ENCODE measurements at regions not wholly inside any gene's neighbourhood (a gene's known extent, or its start where the extent isn't known, plus 50 kb on each side); places are given as distances from the start of the nearest gene placed in this dataset.

- Histone ChIP-seq H3K36me3 (ENCODE audit: control insufficient read depth, insufficient read depth, low read length) (no peaks in the 10 kb centered on the region), H3K27ac (ENCODE audit: low read length) (no peak overlapping the region), H3K9me3 (ENCODE audit: control insufficient read depth, low read depth, low read length) (no peaks in the 10 kb centered on the region), H3K4me3 (ENCODE audit: low read length) (no peak overlapping the region), H3K27me3 (ENCODE audit: control insufficient read depth, insufficient read depth, low read length) (no peaks in the 10 kb centered on the region), H3K4me1 (ENCODE audit: control insufficient read depth, insufficient read depth, low read length) (no peaks in the 10 kb centered on the region)
- DNase-seq: no peak
- WGBS (ENCODE audit: insufficient coverage, low lambda C conversion rate): 81% methylated on average over 4 of the region's 5 CpGs
Measured at GRCh38 chr15:85997618-85998017, 82.1 kb upstream of the AGBL1 start.

- no peaks in the 10 kb centered on the region for H3K9me3 ChIP-seq (ENCODE audit: control insufficient read depth, low read depth, low read length)
- no peaks in the 10 kb centered on the region for H3K36me3 ChIP-seq (ENCODE audit: control insufficient read depth, insufficient read depth, low read length)
- H3K4me1 ChIP-seq (ENCODE audit: control insufficient read depth, insufficient read depth, low read length): no peaks in the 10 kb centered on the region
- H3K27ac ChIP-seq (ENCODE audit: low read length): no peak overlapping the region
- DNase-seq: no peak
- no peak overlapping the region for H3K4me3 ChIP-seq (ENCODE audit: low read length)
- H3K27me3 ChIP-seq (ENCODE audit: control insufficient read depth, insufficient read depth, low read length): no peaks in the 10 kb centered on the region
Measured at GRCh38 chr15:85999658-86000057, 80.0 kb upstream of the AGBL1 start.

GRCh38 chr15:86001200-86001599 lies 78.5 kb upstream of the AGBL1 start:
- H3K9me3 ChIP-seq (ENCODE audit: control insufficient read depth, low read depth, low read length): no peaks in the 10 kb centered on the region
- no peak for DNase-seq
- WGBS (ENCODE audit: insufficient coverage, low lambda C conversion rate): no CpG with 5 or more reads among the region's 4 CpGs
- H3K27me3 ChIP-seq (ENCODE audit: control insufficient read depth, insufficient read depth, low read length): no peaks in the 10 kb centered on the region
- H3K27ac ChIP-seq (ENCODE audit: low read length): no peak overlapping the region
- H3K36me3 ChIP-seq (ENCODE audit: control insufficient read depth, insufficient read depth, low read length): no peaks in the 10 kb centered on the region
- no peaks in the 10 kb centered on the region for H3K4me1 ChIP-seq (ENCODE audit: control insufficient read depth, insufficient read depth, low read length)
- no peak overlapping the region for H3K4me3 ChIP-seq (ENCODE audit: low read length)

- no peak for DNase-seq
- H3K27ac ChIP-seq (ENCODE audit: low read length): no peak overlapping the region
- H3K27me3 ChIP-seq (ENCODE audit: control insufficient read depth, insufficient read depth, low read length): no peaks in the 10 kb centered on the region
- no peak overlapping the region for H3K4me3 ChIP-seq (ENCODE audit: low read length)
- H3K4me1 ChIP-seq (ENCODE audit: control insufficient read depth, insufficient read depth, low read length): no peaks in the 10 kb centered on the region
- no peaks in the 10 kb centered on the region for H3K36me3 ChIP-seq (ENCODE audit: control insufficient read depth, insufficient read depth, low read length)
- no peaks in the 10 kb centered on the region for H3K9me3 ChIP-seq (ENCODE audit: control insufficient read depth, low read depth, low read length)
Measured at GRCh38 chr15:86002444-86002843, 77.2 kb upstream of the AGBL1 start.

GRCh38 chr15:86004061-86004460 lies 75.6 kb upstream of the AGBL1 start:
- H3K4me1 ChIP-seq (ENCODE audit: control insufficient read depth, insufficient read depth, low read length): no peaks in the 10 kb centered on the region
- H3K27me3 ChIP-seq (ENCODE audit: control insufficient read depth, insufficient read depth, low read length): no peaks in the 10 kb centered on the region
- 80% methylated on average over 1 of the region's 4 CpGs for WGBS (ENCODE audit: insufficient coverage, low lambda C conversion rate)
- H3K9me3 ChIP-seq (ENCODE audit: control insufficient read depth, low read depth, low read length): no peaks in the 10 kb centered on the region
- no peak for DNase-seq
- no peak overlapping the region for H3K27ac ChIP-seq (ENCODE audit: low read length)
- H3K36me3 ChIP-seq (ENCODE audit: control insufficient read depth, insufficient read depth, low read length): no peaks in the 10 kb centered on the region
- no peak overlapping the region for H3K4me3 ChIP-seq (ENCODE audit: low read length)

GRCh38 chr15:86006546-86006945 lies 73.1 kb upstream of the AGBL1 start:
- H3K9me3 ChIP-seq (ENCODE audit: control insufficient read depth, low read depth, low read length): no peaks in the 10 kb centered on the region
- no peak for DNase-seq
- no peaks in the 10 kb centered on the region for H3K4me1 ChIP-seq (ENCODE audit: control insufficient read depth, insufficient read depth, low read length)
- no peak overlapping the region for H3K4me3 ChIP-seq (ENCODE audit: low read length)
- no peaks in the 10 kb centered on the region for H3K27me3 ChIP-seq (ENCODE audit: control insufficient read depth, insufficient read depth, low read length)
- H3K36me3 ChIP-seq (ENCODE audit: control insufficient read depth, insufficient read depth, low read length): no peaks in the 10 kb centered on the region
- H3K27ac ChIP-seq (ENCODE audit: low read length): no peak overlapping the region
- no CpG with 5 or more reads among the region's 2 CpGs for WGBS (ENCODE audit: insufficient coverage, low lambda C conversion rate)

- no CpG with 5 or more reads among the region's 4 CpGs for WGBS (ENCODE audit: insufficient coverage, low lambda C conversion rate)
- no peaks in the 10 kb centered on the region for H3K27me3 ChIP-seq (ENCODE audit: control insufficient read depth, insufficient read depth, low read length)
- H3K27ac ChIP-seq (ENCODE audit: low read length): no peak overlapping the region
- H3K36me3 ChIP-seq (ENCODE audit: control insufficient read depth, insufficient read depth, low read length): no peaks in the 10 kb centered on the region
- no peaks in the 10 kb centered on the region for H3K9me3 ChIP-seq (ENCODE audit: control insufficient read depth, low read depth, low read length)
- H3K4me1 ChIP-seq (ENCODE audit: control insufficient read depth, insufficient read depth, low read length): no peaks in the 10 kb centered on the region
- DNase-seq: no peak
- no peak overlapping the region for H3K4me3 ChIP-seq (ENCODE audit: low read length)
Measured at GRCh38 chr15:86009727-86010126, 69.9 kb upstream of the AGBL1 start.

- Histone ChIP-seq H3K4me3 (ENCODE audit: low read length) (no peak overlapping the region), H3K36me3 (ENCODE audit: control insufficient read depth, insufficient read depth, low read length) (no peaks in the 10 kb centered on the region), H3K9me3 (ENCODE audit: control insufficient read depth, low read depth, low read length) (no peaks in the 10 kb centered on the region), H3K4me1 (ENCODE audit: control insufficient read depth, insufficient read depth, low read length) (no peaks in the 10 kb centered on the region), H3K27me3 (ENCODE audit: control insufficient read depth, insufficient read depth, low read length) (no peaks in the 10 kb centered on the region), H3K27ac (ENCODE audit: low read length) (no peak overlapping the region)
- WGBS (ENCODE audit: insufficient coverage, low lambda C conversion rate): 78% methylated on average over 3 of the region's 9 CpGs
- no peak for DNase-seq
Measured at GRCh38 chr15:86010398-86010797, 69.3 kb upstream of the AGBL1 start.

- H3K4me1 ChIP-seq (ENCODE audit: control insufficient read depth, insufficient read depth, low read length): no peaks in the 10 kb centered on the region
- no peaks in the 10 kb centered on the region for H3K27me3 ChIP-seq (ENCODE audit: control insufficient read depth, insufficient read depth, low read length)
- WGBS (ENCODE audit: insufficient coverage, low lambda C conversion rate): 100% methylated on average over 3 of the region's 5 CpGs
- H3K4me3 ChIP-seq (ENCODE audit: low read length): no peak overlapping the region
- H3K9me3 ChIP-seq (ENCODE audit: control insufficient read depth, low read depth, low read length): no peaks in the 10 kb centered on the region
- DNase-seq: no peak
- H3K27ac ChIP-seq (ENCODE audit: low read length): no peak overlapping the region
- H3K36me3 ChIP-seq (ENCODE audit: control insufficient read depth, insufficient read depth, low read length): no peaks in the 10 kb centered on the region
Measured at GRCh38 chr15:86010891-86011290, 68.8 kb upstream of the AGBL1 start.

- DNase-seq: no peak
- Histone ChIP-seq H3K36me3 (ENCODE audit: control insufficient read depth, insufficient read depth, low read length) (no peaks in the 10 kb centered on the region), H3K27ac (ENCODE audit: low read length) (no peak overlapping the region), H3K9me3 (ENCODE audit: control insufficient read depth, low read depth, low read length) (no peaks in the 10 kb centered on the region), H3K27me3 (ENCODE audit: control insufficient read depth, insufficient read depth, low read length) (no peaks in the 10 kb centered on the region), H3K4me1 (ENCODE audit: control insufficient read depth, insufficient read depth, low read length) (no peaks in the 10 kb centered on the region), H3K4me3 (ENCODE audit: low read length) (no peak overlapping the region)
- WGBS (ENCODE audit: insufficient coverage, low lambda C conversion rate): no CpG with 5 or more reads among the region's 3 CpGs
Measured at GRCh38 chr15:86014016-86014415, 65.7 kb upstream of the AGBL1 start.

GRCh38 chr15:86016750-86017149 lies 62.9 kb upstream of the AGBL1 start:
- no CpG with 5 or more reads among the region's 3 CpGs for WGBS (ENCODE audit: insufficient coverage, low lambda C conversion rate)
- no peaks in the 10 kb centered on the region for H3K36me3 ChIP-seq (ENCODE audit: control insufficient read depth, insufficient read depth, low read length)
- no peaks in the 10 kb centered on the region for H3K9me3 ChIP-seq (ENCODE audit: control insufficient read depth, low read depth, low read length)
- H3K27me3 ChIP-seq (ENCODE audit: control insufficient read depth, insufficient read depth, low read length): no peaks in the 10 kb centered on the region
- H3K4me1 ChIP-seq (ENCODE audit: control insufficient read depth, insufficient read depth, low read length): no peaks in the 10 kb centered on the region
- no peak overlapping the region for H3K27ac ChIP-seq (ENCODE audit: low read length)
- no peak overlapping the region for H3K4me3 ChIP-seq (ENCODE audit: low read length)
- no peak for DNase-seq

Measured in large intestine (tissue), 3 donors.